HEK293 (cell line): ENCODE measurements at regions not wholly inside any gene's neighbourhood (a gene's known extent, or its start where the extent isn't known, plus 50 kb on each side); places are given as distances from the start of the nearest gene placed in this dataset.

Experiments used
- ELK4 ChIP-seq: IDR thresholded peaks from 2 replicates; pipeline ENCODE4 v1.6.1; 2011; ENCODE audit warnings: mild to moderate bottlenecking, low read depth, low read length, borderline replicate concordance
- FEZF1 ChIP-seq: fragments of 450-650 bp; formaldehyde crosslinking; IDR thresholded peaks from 2 replicates; pipeline ENCODE4 v1.5.1; 2016; ENCODE audit warnings: missing biosample characterization, missing genetic modification characterization
- GFI1B ChIP-seq: fragments of 450-650 bp; formaldehyde crosslinking; IDR thresholded peaks from 2 replicates; pipeline ENCODE4 v1.5.1; 2016; ENCODE audit warnings: missing biosample characterization, missing genetic modification characterization
- KLF8 ChIP-seq: fragments of 450-650 bp; formaldehyde crosslinking; IDR thresholded peaks from 2 replicates; pipeline ENCODE4 v1.5.1; 2016; ENCODE audit warnings: missing biosample characterization, missing genetic modification characterization
- OVOL3 ChIP-seq: fragments of 450-650 bp; formaldehyde crosslinking; IDR thresholded peaks from 2 replicates; pipeline ENCODE4 v1.5.1; 2016; ENCODE audit warnings: missing biosample characterization, missing genetic modification characterization
- PATZ1 ChIP-seq: fragments of 450-650 bp; formaldehyde crosslinking; IDR thresholded peaks from 2 replicates; pipeline ENCODE4 v1.5.1; 2016; ENCODE audit warnings: missing biosample characterization, missing genetic modification characterization
- PBX3 ChIP-seq: sonication (generic); formaldehyde crosslinking; IDR thresholded peaks from 2 replicates; pipeline ENCODE4 v1.8.1; 2022; ENCODE audit warnings: mild to moderate bottlenecking, moderate library complexity, missing genetic modification reagents
- REST ChIP-seq: fragments of 450-650 bp; formaldehyde crosslinking; IDR thresholded peaks from 2 replicates; pipeline ENCODE4 v1.5.1; 2016; ENCODE audit warnings: missing biosample characterization, missing genetic modification characterization
- TRIM28 ChIP-seq: IDR thresholded peaks from 2 replicates; pipeline ENCODE4 v1.6.1; 2011; ENCODE audit warnings: low read length, control low read depth, borderline replicate concordance
- YY1 ChIP-seq: fragments of 450-650 bp; formaldehyde crosslinking; IDR thresholded peaks from 2 replicates; pipeline ENCODE4 v1.5.1; 2018; ENCODE audit warnings: missing biosample characterization, missing genetic modification characterization
- ZFP69B ChIP-seq: fragments of 450-650 bp; formaldehyde crosslinking; IDR thresholded peaks from 2 replicates; pipeline ENCODE4 v1.5.1; 2016; ENCODE audit warnings: missing biosample characterization, missing genetic modification characterization
- ZNF174 ChIP-seq: fragments of 450-650 bp; formaldehyde crosslinking; IDR thresholded peaks from 2 replicates; pipeline ENCODE4 v1.5.0; 2017; ENCODE audit warnings: missing biosample characterization, mild to moderate bottlenecking, missing genetic modification characterization
- ZNF26 ChIP-seq: fragments of 450-650 bp; formaldehyde crosslinking; IDR thresholded peaks from 2 replicates; pipeline ENCODE4 v1.5.1; 2016; ENCODE audit warnings: missing biosample characterization, missing genetic modification characterization
- ZNF280C ChIP-seq: fragments of 450-650 bp; formaldehyde crosslinking; IDR thresholded peaks from 2 replicates; pipeline ENCODE4 v1.5.1; 2016; ENCODE audit warnings: missing biosample characterization, missing genetic modification characterization
- ZNF292 ChIP-seq: fragments of 450-650 bp; formaldehyde crosslinking; IDR thresholded peaks from 2 replicates; pipeline ENCODE4 v1.5.1; 2016; ENCODE audit warnings: low read depth, missing biosample characterization, missing genetic modification characterization, borderline replicate concordance
- ZNF404 ChIP-seq: fragments of 450-650 bp; formaldehyde crosslinking; IDR thresholded peaks from 2 replicates; pipeline ENCODE4 v1.5.1; 2017; ENCODE audit warnings: missing biosample characterization, missing genetic modification characterization
- ZNF488 ChIP-seq: fragments of 450-650 bp; formaldehyde crosslinking; IDR thresholded peaks from 2 replicates; pipeline ENCODE4 v1.5.1; 2016; ENCODE audit warnings: missing biosample characterization, missing genetic modification characterization
- ZNF513 ChIP-seq: fragments of 450-650 bp; IDR thresholded peaks from 2 replicates; pipeline ENCODE4 v1.5.1; 2018; ENCODE audit warnings: missing biosample characterization, missing genetic modification characterization
- ZNF521 ChIP-seq: fragments of 450-650 bp; formaldehyde crosslinking; IDR thresholded peaks from 2 replicates; pipeline ENCODE4 v1.5.1; 2017; ENCODE audit warnings: missing biosample characterization, mild to moderate bottlenecking, missing genetic modification characterization
- ZNF529 ChIP-seq: fragments of 450-650 bp; formaldehyde crosslinking; IDR thresholded peaks from 2 replicates; pipeline ENCODE4 v1.5.1; 2017; ENCODE audit warnings: missing genetic modification characterization, missing biosample characterization; ENCODE audit not compliant: insufficient replicate concordance
- ZNF558 ChIP-seq: fragments of 450-650 bp; formaldehyde crosslinking; IDR thresholded peaks from 2 replicates; pipeline ENCODE4 v1.5.1; 2016; ENCODE audit warnings: missing biosample characterization, missing genetic modification characterization
- ZNF571 ChIP-seq: fragments of 450-650 bp; formaldehyde crosslinking; IDR thresholded peaks from 2 replicates; pipeline ENCODE4 v1.5.0; 2017; ENCODE audit warnings: missing biosample characterization, missing genetic modification characterization
- ZNF626 ChIP-seq: fragments of 450-650 bp; sonication (Bioruptor Pico); formaldehyde crosslinking; IDR thresholded peaks from 2 replicates; pipeline ENCODE4 v1.5.1; 2018; ENCODE audit warnings: missing biosample characterization, missing genetic modification characterization, inconsistent platforms
- ZNF654 ChIP-seq: fragments of 450-650 bp; formaldehyde crosslinking; IDR thresholded peaks from 2 replicates; pipeline ENCODE4 v1.5.1; 2016; ENCODE audit warnings: low read depth, missing biosample characterization, missing genetic modification characterization
- ZNF747 ChIP-seq: fragments of 450-650 bp; formaldehyde crosslinking; IDR thresholded peaks from 2 replicates; pipeline ENCODE4 v1.5.1; 2016; ENCODE audit warnings: missing biosample characterization, missing genetic modification characterization

GRCh38 chr1:87718241-87718950 is 389.7 kb downstream of the LMO4 start (continued):
- peak; percentile 74; the same call in 1 of the 2 replicates for TF ChIP-seq YY1 (tag by site-specific recombination)
- TF ChIP-seq ZNF174 (tag by site-specific recombination), result no peak
- no peak for TF ChIP-seq ZNF280C (tag by site-specific recombination)
- TF ChIP-seq ZNF571, result no peak
- no peak; the same call in 1 of the 2 replicates for TF ChIP-seq ZFP69B (tag by site-specific recombination)
- no peak for TF ChIP-seq PBX3
- TF ChIP-seq OVOL3, result peak; percentile 99
- no peak for TF ChIP-seq ZNF747 (tag by site-specific recombination)
- no peak for TF ChIP-seq ELK4
- peak; percentile 67 for TF ChIP-seq ZNF488 (tag by site-specific recombination)
- no peak for TF ChIP-seq ZNF521
- TF ChIP-seq ZNF654 (tag by site-specific recombination), result no peak
- TF ChIP-seq ZNF626 (tag by site-specific recombination), result 0 out of 2 replicates have a peak, but pooled peaks have one; percentile 41
- no peak; the same call in 1 of the 2 replicates for TF ChIP-seq PATZ1 (tag by site-specific recombination)
- peak; percentile 44; the same call in 1 of the 2 replicates for TF ChIP-seq ZNF513
- peak; percentile 58; the same call in 1 of the 2 replicates for TF ChIP-seq ZNF558 (tag by site-specific recombination)
- TF ChIP-seq ZNF26, result no peak
- no peak for TF ChIP-seq ZNF404 (tag by site-specific recombination)
- TF ChIP-seq ZNF292, result no peak
- TF ChIP-seq ZNF529, result no peak
- TF ChIP-seq FEZF1 (tag by site-specific recombination), result peak; percentile 100
- peak; percentile 79 for TF ChIP-seq KLF8 (tag by site-specific recombination)
- TF ChIP-seq GFI1B (tag by site-specific recombination), result peak; percentile 83
- TF ChIP-seq TRIM28, result peak; percentile 88
- TF ChIP-seq REST (tag by site-specific recombination), result no peak
